ENCODE measurements at regions not wholly inside any gene's neighbourhood (a gene's known extent, or its start where the extent isn't known, plus 50 kb on each side); places are given as distances from the start of the nearest gene placed in this dataset.

- Histone ChIP-seq H3K27me3 (ENCODE audit: control insufficient read depth, extremely low read depth, insufficient read depth, low read length) (no peaks in the 10 kb centered on the region), H3K9me1 (ENCODE audit: control insufficient read depth, extremely low read depth, insufficient read depth, low read length) (no peaks in the 10 kb centered on the region), H3K9ac (ENCODE audit: control insufficient read depth, extremely low read depth, insufficient read depth, low read length) (no peak overlapping the region), H3K4me3 (ENCODE audit: control insufficient read depth in 2 of 3, extremely low read depth in 1 of 3, insufficient read depth in 2 of 3, low read depth in 1 of 3, low read length in 3 of 3) (no peak overlapping the region), H3K9me3 (ENCODE audit: control insufficient read depth, low read depth, low read length) (no peaks in the 10 kb centered on the region), H3K79me2 (ENCODE audit: control insufficient read depth, insufficient read depth, low read length) (no peaks in the 10 kb centered on the region), H3K4me1 (ENCODE audit: control insufficient read depth, extremely low read depth, insufficient read depth, low read length) (no peaks in the 10 kb centered on the region), H3K27ac (ENCODE audit: control insufficient read depth, insufficient read depth, low read length) (no peak overlapping the region), H3K4me2 (ENCODE audit: control insufficient read depth, extremely low read depth, insufficient read depth, low read depth, low read length) (no peak overlapping the region), H3K36me3 (ENCODE audit: control insufficient read depth in 2 of 2, extremely low read depth in 1 of 2, insufficient read depth in 2 of 2, low read length in 2 of 2) (no peaks in the 10 kb centered on the region), H2AFZ (ENCODE audit: control insufficient read depth, low read length) (no peak overlapping the region), H4K20me1 (ENCODE audit: control insufficient read depth, extremely low read depth, insufficient read depth, low read length) (no peaks in the 10 kb centered on the region)
- FAIRE-seq (no peak), DNase-seq (ENCODE audit: low read depth, low spot score) (no peak)
- no peak for TF ChIP-seq EZH2 (IDR thresholded peaks at IDR 0.05; ENCODE audit: low read length)
- TF ChIP-seq CTCF (optimal IDR thresholded peaks at IDR 0.05 in 1 of 3, IDR thresholded peaks at IDR 0.05 in 1 of 3, conservative IDR thresholded peaks at IDR 0.05 in 1 of 3; ENCODE audit: extremely low read depth in 1 of 3, insufficient read depth in 2 of 3, low read length in 3 of 3) = no peak
- dilution Hi-C loops (cut with MboI; ENCODE audit: extremely low pct_ligation_motif_present, low sequenced_read_pairs) = no loop called here
These were observed 244.1 kb upstream of the RHOBTB1 start for GRCh38 chr10:61188101-61188500.

GRCh38 chr10:61187601-61188000 lies 243.6 kb upstream of the RHOBTB1 start:
- no peaks in the 10 kb centered on the region for H3K9me3 ChIP-seq (ENCODE audit: control insufficient read depth, low read depth, low read length)
- no peak for TF ChIP-seq EZH2 (IDR thresholded peaks at IDR 0.05; ENCODE audit: low read length)
- no peak for TF ChIP-seq CTCF (optimal IDR thresholded peaks at IDR 0.05 in 1 of 3, IDR thresholded peaks at IDR 0.05 in 1 of 3, conservative IDR thresholded peaks at IDR 0.05 in 1 of 3; ENCODE audit: extremely low read depth in 1 of 3, insufficient read depth in 2 of 3, low read length in 3 of 3)
- H3K4me1 ChIP-seq (ENCODE audit: control insufficient read depth, extremely low read depth, insufficient read depth, low read length) = no peaks in the 10 kb centered on the region
- H3K4me2 ChIP-seq (ENCODE audit: control insufficient read depth, extremely low read depth, insufficient read depth, low read depth, low read length) = no peak overlapping the region
- no peak for FAIRE-seq
- no peaks in the 10 kb centered on the region for H3K27me3 ChIP-seq (ENCODE audit: control insufficient read depth, extremely low read depth, insufficient read depth, low read length)
- H3K9me1 ChIP-seq (ENCODE audit: control insufficient read depth, extremely low read depth, insufficient read depth, low read length) = no peaks in the 10 kb centered on the region
- no peak overlapping the region for H3K27ac ChIP-seq (ENCODE audit: control insufficient read depth, insufficient read depth, low read length)
- no peak overlapping the region for H2AFZ ChIP-seq (ENCODE audit: control insufficient read depth, low read length)
- DNase-seq (ENCODE audit: low read depth, low spot score) = no peak
- H3K36me3 ChIP-seq (ENCODE audit: control insufficient read depth in 2 of 2, extremely low read depth in 1 of 2, insufficient read depth in 2 of 2, low read length in 2 of 2) = no peaks in the 10 kb centered on the region
- no peak overlapping the region for H3K9ac ChIP-seq (ENCODE audit: control insufficient read depth, extremely low read depth, insufficient read depth, low read length)
- no peaks in the 10 kb centered on the region for H3K79me2 ChIP-seq (ENCODE audit: control insufficient read depth, insufficient read depth, low read length)
- H3K4me3 ChIP-seq (ENCODE audit: control insufficient read depth in 2 of 3, extremely low read depth in 1 of 3, insufficient read depth in 2 of 3, low read depth in 1 of 3, low read length in 3 of 3) = no peak overlapping the region
- dilution Hi-C loops (cut with MboI; ENCODE audit: extremely low pct_ligation_motif_present, low sequenced_read_pairs) = no loop called here
- H4K20me1 ChIP-seq (ENCODE audit: control insufficient read depth, extremely low read depth, insufficient read depth, low read length) = no peaks in the 10 kb centered on the region

Data from keratinocyte (primary cell).